ENCODE measurements at regions not wholly inside any gene's neighbourhood (a gene's known extent, or its start where the extent isn't known, plus 50 kb on each side); places are given as distances from the start of the nearest gene placed in this dataset.

DNA sequence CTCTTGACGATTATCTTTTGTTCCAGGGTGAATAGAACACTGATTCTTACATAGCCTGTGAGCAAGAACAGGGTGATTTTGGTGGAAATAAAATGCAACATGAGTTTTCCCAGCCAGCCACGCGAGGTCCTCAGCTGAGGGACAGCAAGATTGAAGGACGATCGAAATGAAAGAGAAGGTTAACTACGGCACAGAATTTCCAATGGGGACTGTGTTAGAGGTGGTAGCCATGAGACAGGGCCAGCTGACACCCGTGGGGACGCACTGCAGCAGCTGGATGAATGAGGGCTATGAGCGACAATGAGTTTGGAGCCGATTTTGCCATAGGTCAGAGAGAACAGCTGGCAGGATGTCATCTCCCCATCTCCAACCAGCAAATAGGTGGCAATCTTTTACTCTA lies 243.4 kb upstream of the PELI2 start:
- TF ChIP-seq, protein P1, sequence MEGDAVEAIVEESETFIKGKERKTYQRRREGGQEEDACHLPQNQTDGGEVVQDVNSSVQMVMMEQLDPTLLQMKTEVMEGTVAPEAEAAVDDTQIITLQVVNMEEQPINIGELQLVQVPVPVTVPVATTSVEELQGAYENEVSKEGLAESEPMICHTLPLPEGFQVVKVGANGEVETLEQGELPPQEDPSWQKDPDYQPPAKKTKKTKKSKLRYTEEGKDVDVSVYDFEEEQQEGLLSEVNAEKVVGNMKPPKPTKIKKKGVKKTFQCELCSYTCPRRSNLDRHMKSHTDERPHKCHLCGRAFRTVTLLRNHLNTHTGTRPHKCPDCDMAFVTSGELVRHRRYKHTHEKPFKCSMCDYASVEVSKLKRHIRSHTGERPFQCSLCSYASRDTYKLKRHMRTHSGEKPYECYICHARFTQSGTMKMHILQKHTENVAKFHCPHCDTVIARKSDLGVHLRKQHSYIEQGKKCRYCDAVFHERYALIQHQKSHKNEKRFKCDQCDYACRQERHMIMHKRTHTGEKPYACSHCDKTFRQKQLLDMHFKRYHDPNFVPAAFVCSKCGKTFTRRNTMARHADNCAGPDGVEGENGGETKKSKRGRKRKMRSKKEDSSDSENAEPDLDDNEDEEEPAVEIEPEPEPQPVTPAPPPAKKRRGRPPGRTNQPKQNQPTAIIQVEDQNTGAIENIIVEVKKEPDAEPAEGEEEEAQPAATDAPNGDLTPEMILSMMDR (IDR thresholded peaks at IDR 0.05): no peak
- TF ChIP-seq POLR2A (IDR thresholded peaks at IDR 0.05) (no peak), EP300 (IDR thresholded peaks at IDR 0.05) (no peak)
